Peyer's patch (tissue), 4 donors: ENCODE measurements at regions not wholly inside any gene's neighbourhood (a gene's known extent, or its start where the extent isn't known, plus 50 kb on each side); places are given as distances from the start of the nearest gene placed in this dataset.

Source experiments
- DNase-seq, 3 donors: peaks; one replicate each; pipeline ENCODE4 v3.0.0-alpha.2; 2017 to 2019
- H3K27ac ChIP-seq, 4 donors: fragments of 200-600 bp; sonication (generic); one replicate each; pipeline ENCODE4 v1.5.1; 2016 to 2019
- H3K27me3 ChIP-seq, 2 donors: fragments of 200-600 bp; sonication (generic); one replicate each; pipeline ENCODE4 v1.5.1; 2019
- H3K36me3 ChIP-seq, 3 donors: fragments of 200-600 bp; sonication (generic); one replicate each; pipeline ENCODE4 v1.5.1; 2016 to 2019
- H3K4me1 ChIP-seq, 4 donors: fragments of 200-600 bp; sonication (generic); one replicate each; pipeline ENCODE4 v1.5.1; 2016 to 2019
- H3K4me3 ChIP-seq, 4 donors: fragments of 200-600 bp; sonication (generic); 1 replicate in 3 of 4; 2 replicates in 1 of 4; pipeline ENCODE4 v1.5.1; 2016 to 2019; ENCODE audit warnings: mild to moderate bottlenecking in 1 of 4
- H3K9me3 ChIP-seq, 4 donors: fragments of 200-600 bp; sonication (generic); one replicate each; pipeline ENCODE4 v1.5.1; 2016 to 2019; ENCODE audit warnings: mild to moderate bottlenecking in 1 of 4
- CTCF ChIP-seq, 6 experiments: fragments of 450-650 bp in 4 of 6; fragments of 200-600 bp in 2 of 6; sonication (generic) in 1 of 6; IDR thresholded peaks; one replicate each; pipeline ENCODE4 v1.5.1; 2017 to 2019; ENCODE audit warnings: antibody characterized with exemption in 6 of 6, mild to moderate bottlenecking in 3 of 6, moderate library complexity in 1 of 6
- POLR2A ChIP-seq, 2 donors: fragments of 450-650 bp; IDR thresholded peaks; one replicate each; pipeline ENCODE4 v1.5.1; 2017; ENCODE audit warnings: antibody characterized with exemption in 2 of 2, mild to moderate bottlenecking in 2 of 2, moderate library complexity in 2 of 2

DNA sequence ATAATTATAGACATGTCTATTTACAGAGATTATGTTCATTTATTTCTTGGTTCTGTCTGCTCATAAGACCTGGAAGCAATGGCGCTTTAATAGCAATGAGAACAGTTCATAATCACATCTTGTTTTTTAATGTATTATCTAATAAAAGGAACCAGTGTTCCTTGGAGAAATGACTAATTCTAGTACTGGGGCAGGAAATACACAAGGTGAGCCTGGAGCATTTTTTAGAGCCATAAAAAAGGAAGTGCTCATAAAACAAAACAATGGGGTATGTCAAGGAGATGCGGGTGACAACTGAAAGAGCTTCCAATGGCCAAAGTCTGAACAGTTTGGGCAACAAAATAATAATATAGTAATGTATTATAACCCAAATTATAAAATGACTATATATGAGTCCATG lies 531.9 kb upstream of the CHD1 start:
- Histone ChIP-seq H3K36me3 (no peaks in the 10 kb centered on the region), H3K4me1 (no peaks in the 10 kb centered on the region), H3K27ac (no peak overlapping the region), H3K27me3 (no peaks in the 10 kb centered on the region), H3K9me3 (no peaks in the 10 kb centered on the region), H3K4me3 (no peak overlapping the region)
- TF ChIP-seq CTCF (IDR thresholded peaks at IDR 0.05) = no peak
- TF ChIP-seq POLR2A (IDR thresholded peaks at IDR 0.05) = no peak
- no peak for DNase-seq

GRCh38 chr5:99453196-99453595 lies 524.4 kb upstream of the CHD1 start:
- H3K36me3 ChIP-seq = no peaks in the 10 kb centered on the region
- H3K4me3 ChIP-seq = no peak overlapping the region
- no peak overlapping the region for H3K27ac ChIP-seq
- TF ChIP-seq POLR2A (IDR thresholded peaks at IDR 0.05) (no peak), CTCF (IDR thresholded peaks at IDR 0.05) (no peak)
- no peaks in the 10 kb centered on the region for H3K4me1 ChIP-seq
- no peaks in the 10 kb centered on the region for H3K9me3 ChIP-seq
- no peak for DNase-seq
- no peaks in the 10 kb centered on the region for H3K27me3 ChIP-seq

DNA sequence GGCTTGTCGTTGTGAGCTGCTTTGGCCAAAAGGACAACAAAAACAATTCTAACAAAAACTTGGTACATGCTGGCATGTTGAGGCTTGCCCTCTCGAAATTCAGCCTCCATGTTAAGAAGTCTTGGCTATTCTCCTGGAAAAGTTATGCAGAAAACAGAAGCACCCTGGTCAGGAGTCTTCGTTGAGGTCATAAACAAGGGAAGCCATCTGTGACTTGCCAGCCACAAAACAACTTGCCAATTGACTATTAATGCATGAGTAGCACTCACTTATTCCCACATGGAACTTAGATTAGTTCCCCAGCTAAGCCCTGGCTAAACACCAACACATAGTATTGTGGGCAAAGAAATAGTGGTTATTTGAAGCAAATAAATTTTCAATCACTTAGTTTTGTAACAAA lies 521.0 kb upstream of the CHD1 start:
- Histone ChIP-seq H3K36me3 (no peaks in the 10 kb centered on the region), H3K27ac (no peak overlapping the region), H3K27me3 (no peaks in the 10 kb centered on the region), H3K4me1 (no peaks in the 10 kb centered on the region), H3K9me3 (no peaks in the 10 kb centered on the region), H3K4me3 (no peak overlapping the region)
- no peak for DNase-seq
- no peak for TF ChIP-seq CTCF (IDR thresholded peaks at IDR 0.05)
- no peak for TF ChIP-seq POLR2A (IDR thresholded peaks at IDR 0.05)

DNA sequence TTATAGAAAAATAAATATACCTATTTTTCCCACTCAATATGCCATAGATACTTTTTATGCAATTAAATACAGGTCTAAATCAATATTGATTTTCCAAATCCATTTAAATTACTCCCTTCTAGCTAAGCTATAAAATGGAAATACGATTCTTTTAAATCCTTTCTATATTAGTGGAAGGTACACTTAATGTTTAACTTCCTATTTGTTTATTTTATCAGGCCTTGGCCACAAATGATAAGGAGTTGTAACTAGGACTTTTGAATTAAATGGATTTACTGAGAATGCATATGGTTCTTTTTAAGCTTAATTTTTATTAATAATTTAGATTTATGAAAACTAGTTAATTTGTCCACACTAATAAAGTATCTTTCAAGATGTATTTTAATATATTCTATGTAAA lies 517.0 kb upstream of the CHD1 start:
- H3K4me3 ChIP-seq = no peak overlapping the region
- TF ChIP-seq POLR2A (IDR thresholded peaks at IDR 0.05) (no peak), CTCF (IDR thresholded peaks at IDR 0.05) (no peak)
- no peaks in the 10 kb centered on the region for H3K9me3 ChIP-seq
- H3K27ac ChIP-seq = no peak overlapping the region
- no peak for DNase-seq
- no peaks in the 10 kb centered on the region for H3K36me3 ChIP-seq
- H3K27me3 ChIP-seq = no peaks in the 10 kb centered on the region
- no peaks in the 10 kb centered on the region for H3K4me1 ChIP-seq

- no peak for DNase-seq
- TF ChIP-seq POLR2A (IDR thresholded peaks at IDR 0.05) (no peak), CTCF (IDR thresholded peaks at IDR 0.05) (no peak)
- Histone ChIP-seq H3K27me3 (no peaks in the 10 kb centered on the region), H3K4me3 (no peak overlapping the region), H3K27ac (no peak overlapping the region), H3K9me3 (no peaks in the 10 kb centered on the region), H3K36me3 (no peaks in the 10 kb centered on the region), H3K4me1 (no peaks in the 10 kb centered on the region)
Observed at GRCh38 chr5:99441235-99441634, 512.4 kb upstream of the CHD1 start.

DNA sequence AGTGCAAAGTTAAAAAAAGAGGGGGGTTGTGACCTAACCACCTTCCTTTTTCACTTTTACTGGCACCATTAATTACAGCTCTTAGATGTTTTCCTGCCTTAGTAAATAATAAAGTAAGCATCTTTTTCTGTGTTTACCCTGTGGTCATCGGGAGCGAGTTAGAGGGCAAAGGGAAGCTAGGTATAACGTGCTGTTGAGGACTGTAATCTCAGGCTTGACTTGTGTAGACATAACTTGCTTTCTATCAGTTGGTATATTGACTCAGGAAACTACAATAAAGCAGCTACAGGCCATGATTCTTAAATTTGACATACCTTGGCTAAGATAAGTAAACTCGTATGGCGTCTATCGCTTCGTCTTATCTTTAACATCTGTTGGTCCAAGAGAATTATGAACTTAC lies 509.8 kb upstream of the CHD1 start:
- Histone ChIP-seq H3K27me3 (no peaks in the 10 kb centered on the region), H3K4me3 (no peak overlapping the region), H3K27ac (no peak overlapping the region), H3K9me3 (no peaks in the 10 kb centered on the region), H3K4me1 (no peaks in the 10 kb centered on the region), H3K36me3 (no peaks in the 10 kb centered on the region)
- no peak for DNase-seq
- no peak for TF ChIP-seq CTCF (IDR thresholded peaks at IDR 0.05)
- no peak for TF ChIP-seq POLR2A (IDR thresholded peaks at IDR 0.05)
